ENCODE measurements at regions not wholly inside any gene's neighbourhood (a gene's known extent, or its start where the extent isn't known, plus 50 kb on each side); places are given as distances from the start of the nearest gene placed in this dataset.

DNA sequence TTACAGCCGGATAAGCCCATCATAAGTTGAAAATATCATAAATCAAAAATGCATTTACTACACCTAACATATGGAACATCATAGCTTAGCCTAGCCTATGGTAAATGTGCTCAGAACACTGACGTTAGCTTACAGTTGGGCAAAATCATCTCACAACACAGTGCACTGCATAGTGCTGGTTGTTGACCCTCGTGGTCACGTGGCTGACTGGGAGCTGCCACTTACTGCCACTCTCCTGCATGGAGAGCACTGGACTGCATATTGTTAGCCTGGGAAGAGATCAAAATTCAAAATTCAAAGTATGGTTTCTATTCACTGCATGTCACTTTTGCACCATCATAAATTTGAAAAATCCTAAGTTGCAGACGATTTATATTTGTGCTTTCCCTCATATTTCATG is 94.0 kb upstream of the CACNA2D3 start:
- TF ChIP-seq, protein P1, sequence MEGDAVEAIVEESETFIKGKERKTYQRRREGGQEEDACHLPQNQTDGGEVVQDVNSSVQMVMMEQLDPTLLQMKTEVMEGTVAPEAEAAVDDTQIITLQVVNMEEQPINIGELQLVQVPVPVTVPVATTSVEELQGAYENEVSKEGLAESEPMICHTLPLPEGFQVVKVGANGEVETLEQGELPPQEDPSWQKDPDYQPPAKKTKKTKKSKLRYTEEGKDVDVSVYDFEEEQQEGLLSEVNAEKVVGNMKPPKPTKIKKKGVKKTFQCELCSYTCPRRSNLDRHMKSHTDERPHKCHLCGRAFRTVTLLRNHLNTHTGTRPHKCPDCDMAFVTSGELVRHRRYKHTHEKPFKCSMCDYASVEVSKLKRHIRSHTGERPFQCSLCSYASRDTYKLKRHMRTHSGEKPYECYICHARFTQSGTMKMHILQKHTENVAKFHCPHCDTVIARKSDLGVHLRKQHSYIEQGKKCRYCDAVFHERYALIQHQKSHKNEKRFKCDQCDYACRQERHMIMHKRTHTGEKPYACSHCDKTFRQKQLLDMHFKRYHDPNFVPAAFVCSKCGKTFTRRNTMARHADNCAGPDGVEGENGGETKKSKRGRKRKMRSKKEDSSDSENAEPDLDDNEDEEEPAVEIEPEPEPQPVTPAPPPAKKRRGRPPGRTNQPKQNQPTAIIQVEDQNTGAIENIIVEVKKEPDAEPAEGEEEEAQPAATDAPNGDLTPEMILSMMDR (optimal IDR thresholded peaks at IDR 0.05 in 1 of 3, IDR thresholded peaks at IDR 0.05 in 1 of 3, conservative IDR thresholded peaks at IDR 0.05 in 1 of 3; ENCODE audit: extremely low read depth in 1 of 3, insufficient read depth in 2 of 3, low read length in 3 of 3): no peak
- TF ChIP-seq EZH2 (IDR thresholded peaks at IDR 0.05; ENCODE audit: low read length): no peak
